ENCODE measurements at regions not wholly inside any gene's neighbourhood (a gene's known extent, or its start where the extent isn't known, plus 50 kb on each side); places are given as distances from the start of the nearest gene placed in this dataset.

- TF ChIP-seq, protein P1, sequence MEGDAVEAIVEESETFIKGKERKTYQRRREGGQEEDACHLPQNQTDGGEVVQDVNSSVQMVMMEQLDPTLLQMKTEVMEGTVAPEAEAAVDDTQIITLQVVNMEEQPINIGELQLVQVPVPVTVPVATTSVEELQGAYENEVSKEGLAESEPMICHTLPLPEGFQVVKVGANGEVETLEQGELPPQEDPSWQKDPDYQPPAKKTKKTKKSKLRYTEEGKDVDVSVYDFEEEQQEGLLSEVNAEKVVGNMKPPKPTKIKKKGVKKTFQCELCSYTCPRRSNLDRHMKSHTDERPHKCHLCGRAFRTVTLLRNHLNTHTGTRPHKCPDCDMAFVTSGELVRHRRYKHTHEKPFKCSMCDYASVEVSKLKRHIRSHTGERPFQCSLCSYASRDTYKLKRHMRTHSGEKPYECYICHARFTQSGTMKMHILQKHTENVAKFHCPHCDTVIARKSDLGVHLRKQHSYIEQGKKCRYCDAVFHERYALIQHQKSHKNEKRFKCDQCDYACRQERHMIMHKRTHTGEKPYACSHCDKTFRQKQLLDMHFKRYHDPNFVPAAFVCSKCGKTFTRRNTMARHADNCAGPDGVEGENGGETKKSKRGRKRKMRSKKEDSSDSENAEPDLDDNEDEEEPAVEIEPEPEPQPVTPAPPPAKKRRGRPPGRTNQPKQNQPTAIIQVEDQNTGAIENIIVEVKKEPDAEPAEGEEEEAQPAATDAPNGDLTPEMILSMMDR (IDR thresholded peaks at IDR 0.05), result no peak
- TF ChIP-seq POLR2A (IDR thresholded peaks at IDR 0.05), result no peak
These were observed 106.6 kb upstream of the CDH6 start for GRCh38 chr5:31086839-31087415.

Measured in Peyer's patch (tissue), 4 donors.